NT2/D1 (cell line): ENCODE measurements at regions not wholly inside any gene's neighbourhood (a gene's known extent, or its start where the extent isn't known, plus 50 kb on each side); places are given as distances from the start of the nearest gene placed in this dataset.

Source experiments
- SUZ12 ChIP-seq: IDR thresholded peaks from 2 replicates; pipeline ENCODE4 v1.6.1; 2011; ENCODE audit not compliant: insufficient read length, insufficient read depth; ENCODE audit errors: extremely low read depth
- ZNF274 ChIP-seq: IDR thresholded peaks from 2 replicates; pipeline ENCODE4 v1.6.1; 2011; ENCODE audit warnings: mild to moderate bottlenecking, low read depth, low read length

GRCh38 chr12:69141074-69141473, 98.3 kb upstream of the CPSF6 start:
- TF ChIP-seq ZNF274 (no peak), SUZ12 (no peak)
